ENCODE measurements at regions not wholly inside any gene's neighbourhood (a gene's known extent, or its start where the extent isn't known, plus 50 kb on each side); places are given as distances from the start of the nearest gene placed in this dataset.

DNA sequence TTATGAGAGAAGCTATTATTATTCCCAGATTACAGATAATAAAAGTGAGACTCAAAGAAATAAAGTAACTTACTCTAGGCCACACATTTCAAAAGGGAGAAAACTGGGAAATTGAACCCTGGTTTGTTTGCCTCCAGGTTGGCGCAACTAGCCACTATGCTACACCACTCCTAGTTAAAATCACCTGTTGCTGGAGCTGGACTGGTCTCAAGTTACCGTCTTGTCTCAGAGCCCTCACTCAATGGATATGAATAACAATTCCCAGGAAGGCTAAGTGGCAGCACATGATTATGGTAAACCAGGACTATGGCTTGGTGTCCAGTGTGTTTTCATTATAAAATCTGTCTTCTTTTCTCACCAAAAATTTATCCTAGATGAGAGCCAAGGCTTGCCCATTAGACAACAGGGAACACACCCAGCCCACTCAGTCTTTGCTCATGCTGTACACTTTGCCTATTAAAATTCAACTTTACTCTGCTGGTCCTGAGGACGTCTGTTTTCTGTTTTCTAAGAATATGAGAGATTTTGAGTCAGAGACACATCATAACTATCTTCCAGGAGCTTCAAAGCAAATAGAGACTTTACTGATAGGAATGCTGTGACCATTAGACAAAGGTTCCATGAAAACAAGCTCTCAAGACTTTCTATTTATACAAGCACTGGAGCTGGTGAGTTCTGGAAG, 58.1 kb downstream of the ADRB2 start:
- TF ChIP-seq CTCF (IDR thresholded peaks at IDR 0.05) (no peak), POLR2A (IDR thresholded peaks at IDR 0.05) (no peak), POLR2AphosphoS5 (IDR thresholded peaks at IDR 0.05) (no peak)
